HG03103 (cell line): ENCODE measurements at regions not wholly inside any gene's neighbourhood (a gene's known extent, or its start where the extent isn't known, plus 50 kb on each side); places are given as distances from the start of the nearest gene placed in this dataset.

Source experiments
- ATAC-seq: cut with Tn5 transposase; IDR thresholded peaks from one replicate; pipeline ENCODE4 v1.9.1; 2021; ENCODE audit warnings: low read depth; ENCODE audit not compliant: unreplicated experiment

DNA sequence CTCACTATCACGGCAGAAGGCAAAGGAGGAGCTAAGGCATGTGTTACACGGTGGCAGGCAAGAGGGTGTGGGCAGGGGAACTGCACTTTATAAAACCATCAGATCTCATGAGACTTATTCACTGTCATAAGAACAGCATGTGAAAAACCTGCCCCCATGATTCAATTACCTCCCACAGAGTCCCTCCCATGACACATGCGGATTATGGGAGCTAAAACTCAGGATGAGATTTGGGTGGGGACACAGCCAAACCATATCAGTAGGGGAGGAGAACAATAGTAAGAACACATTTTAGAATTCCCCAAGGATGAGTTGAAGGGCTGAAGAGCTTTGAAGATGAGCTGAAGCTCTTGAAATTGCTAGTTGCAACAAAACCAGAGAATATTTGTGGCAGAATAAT lies 287.9 kb downstream of the SMARCA2 start:
- no peak for ATAC-seq

DNA sequence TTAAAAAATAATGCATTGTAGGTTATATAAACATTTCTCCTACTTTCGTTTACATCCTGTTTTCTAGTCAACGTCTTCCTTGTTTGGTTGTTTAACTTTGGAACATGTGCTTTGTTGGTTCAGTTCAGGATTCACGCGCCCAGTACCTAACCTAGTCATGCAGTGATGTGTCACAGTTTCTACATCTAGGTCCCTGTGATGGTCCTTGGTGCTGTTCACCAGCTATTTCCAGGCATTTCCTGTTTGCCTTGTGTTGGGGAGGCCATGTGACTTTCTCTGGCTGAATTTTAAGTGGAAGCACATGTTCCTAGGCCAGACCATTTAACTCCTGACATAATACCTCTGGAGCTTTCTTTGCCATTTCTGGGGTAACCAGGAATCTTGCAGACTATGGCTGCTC lies 292.3 kb downstream of the SMARCA2 start:
- no peak for ATAC-seq

DNA sequence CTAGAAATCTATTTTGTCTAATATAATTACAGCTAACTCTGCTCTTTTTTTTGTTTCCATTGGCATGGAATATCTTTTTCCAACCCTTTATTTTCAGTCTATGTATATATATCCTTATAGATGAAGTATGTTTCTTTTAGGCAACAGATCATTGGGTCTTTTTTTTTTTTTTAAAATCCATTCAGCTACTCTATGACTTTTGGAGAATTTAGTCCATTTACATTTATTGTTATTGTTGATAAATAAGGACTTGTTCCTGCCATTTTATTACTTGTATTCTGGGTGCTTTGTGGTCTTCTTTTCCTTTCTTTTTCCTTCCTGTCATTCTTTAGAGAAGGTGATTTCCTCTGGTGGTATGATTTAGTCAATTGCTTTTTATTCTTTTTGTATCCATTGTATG lies 296.8 kb downstream of the SMARCA2 start:
- ATAC-seq: no peak

DNA sequence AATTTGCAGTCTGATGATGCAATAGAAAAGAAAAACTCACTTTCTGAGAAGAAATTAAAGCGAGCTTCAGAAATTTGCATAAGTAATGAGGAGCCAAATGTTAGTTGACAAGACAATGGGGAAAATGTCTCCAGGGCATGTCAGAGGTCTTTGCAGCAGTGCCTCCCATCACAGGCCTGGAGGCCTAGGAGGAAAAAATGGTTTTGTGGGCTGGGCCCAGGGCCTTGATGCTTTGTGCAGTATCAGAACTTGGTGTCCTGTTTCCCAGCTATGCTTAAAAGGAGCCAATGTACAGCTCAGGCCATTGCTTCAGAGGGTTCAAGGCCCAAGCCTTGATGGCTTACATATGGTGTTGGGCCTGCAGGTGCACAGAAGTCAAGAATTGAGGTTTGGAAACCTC lies 298.4 kb downstream of the SMARCA2 start:
- ATAC-seq: no peak

DNA sequence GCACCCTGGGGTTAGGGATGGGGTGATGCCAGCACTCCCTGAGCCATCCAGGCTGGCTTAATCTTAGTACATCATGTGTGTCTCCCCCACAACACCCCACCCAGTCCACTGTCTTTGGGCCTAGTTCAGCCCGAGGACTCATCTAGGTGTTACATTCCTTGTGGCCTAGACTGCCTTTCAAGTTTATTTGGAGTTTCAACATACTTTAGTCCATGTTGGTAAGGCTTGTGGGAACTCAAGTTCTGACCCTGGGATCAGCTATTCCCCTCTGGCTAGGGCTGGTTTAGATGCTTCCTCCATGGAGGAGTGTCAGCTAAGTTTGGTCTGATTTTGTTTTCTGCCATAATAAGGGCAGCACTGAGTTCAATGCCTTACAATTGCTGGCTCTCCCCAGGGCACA lies 302.4 kb downstream of the SMARCA2 start:
- ATAC-seq: no peak

DNA sequence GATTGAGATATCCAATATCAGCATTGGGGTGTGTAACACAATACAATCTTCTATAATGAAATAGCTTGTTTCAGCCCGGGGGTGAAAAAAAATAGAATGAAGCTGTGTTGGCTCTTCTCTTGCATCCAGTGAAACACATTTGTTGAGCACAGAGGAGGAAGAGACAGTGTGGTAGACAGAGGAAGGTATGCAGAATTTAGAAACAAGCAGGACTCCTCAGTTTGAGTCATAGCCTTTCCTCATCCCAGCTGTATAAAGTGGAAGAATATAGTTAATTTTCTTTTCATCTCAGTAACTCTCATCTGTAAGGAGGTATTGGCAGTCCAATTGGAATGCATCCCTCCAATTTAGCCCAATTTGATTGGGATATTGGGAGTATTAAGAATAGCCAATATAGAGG lies 302.2 kb upstream of the VLDLR start:
- no peak for ATAC-seq

DNA sequence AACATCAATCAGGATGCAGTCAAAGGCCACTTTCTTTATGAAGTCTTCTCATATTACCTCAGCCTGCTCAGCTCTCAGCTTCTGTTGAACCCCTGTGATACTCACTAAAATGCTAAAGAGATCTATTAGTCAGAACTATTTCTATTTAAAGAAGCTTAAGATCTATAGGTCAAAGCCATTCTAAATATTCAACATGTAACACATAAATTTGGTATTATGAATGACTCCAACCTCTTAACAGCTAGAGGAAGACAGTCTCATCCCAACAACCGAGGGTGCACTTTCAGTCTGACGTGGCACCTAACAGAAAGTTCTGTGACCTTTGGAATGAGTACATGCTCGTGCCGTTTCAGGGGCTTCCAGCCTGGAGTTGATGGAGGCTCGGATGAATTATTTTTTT lies 301.5 kb upstream of the VLDLR start:
- ATAC-seq: no peak

DNA sequence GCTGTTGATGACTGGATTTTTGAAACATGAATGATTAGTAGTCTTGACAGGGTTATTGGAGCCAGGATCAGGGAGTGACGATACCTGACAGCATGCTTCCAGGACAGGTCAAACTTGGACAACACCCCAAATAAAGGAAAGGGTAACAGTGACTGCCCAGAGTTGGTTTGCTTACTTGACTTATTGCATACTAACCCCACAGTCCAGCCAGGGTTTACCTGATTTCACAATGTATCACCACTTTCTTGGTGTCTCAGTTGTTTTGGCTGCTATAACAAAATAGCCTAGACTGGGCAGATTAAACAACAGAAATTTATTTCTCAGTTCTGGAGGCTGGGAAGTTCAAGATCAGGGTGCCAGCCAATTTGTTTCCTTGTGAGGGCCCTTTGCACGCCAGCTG lies 301.0 kb upstream of the VLDLR start:
- no peak for ATAC-seq

DNA sequence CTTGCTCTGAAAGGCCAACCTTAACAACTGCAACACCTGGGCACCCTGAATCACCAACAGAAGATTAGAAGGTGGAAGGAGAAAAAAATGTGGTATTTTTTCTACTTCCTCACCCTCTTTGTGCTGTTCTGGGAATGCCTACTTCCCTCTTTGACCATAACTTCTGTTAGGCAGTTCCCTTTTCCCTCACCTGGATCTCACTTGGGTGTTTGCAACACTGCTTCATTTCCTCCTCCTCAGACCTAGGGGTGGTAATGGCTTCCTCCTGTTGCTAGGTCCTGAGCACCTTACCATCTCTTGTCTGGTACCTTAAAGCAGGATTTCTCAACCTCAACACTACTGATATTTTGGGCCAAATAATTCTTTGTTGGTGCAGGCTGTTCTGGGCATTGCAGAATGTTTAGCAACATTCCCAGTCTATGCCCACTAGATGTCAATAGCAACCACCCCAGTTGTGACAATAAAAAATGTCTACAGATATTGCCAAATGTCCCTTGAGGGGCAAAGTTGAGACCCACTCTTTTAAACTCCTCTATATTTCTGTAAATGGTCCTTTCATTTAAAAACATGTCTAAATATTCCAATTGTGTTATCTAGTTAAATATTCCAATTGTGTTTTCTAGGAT lies 300.0 kb upstream of the VLDLR start:
- ATAC-seq: no peak

DNA sequence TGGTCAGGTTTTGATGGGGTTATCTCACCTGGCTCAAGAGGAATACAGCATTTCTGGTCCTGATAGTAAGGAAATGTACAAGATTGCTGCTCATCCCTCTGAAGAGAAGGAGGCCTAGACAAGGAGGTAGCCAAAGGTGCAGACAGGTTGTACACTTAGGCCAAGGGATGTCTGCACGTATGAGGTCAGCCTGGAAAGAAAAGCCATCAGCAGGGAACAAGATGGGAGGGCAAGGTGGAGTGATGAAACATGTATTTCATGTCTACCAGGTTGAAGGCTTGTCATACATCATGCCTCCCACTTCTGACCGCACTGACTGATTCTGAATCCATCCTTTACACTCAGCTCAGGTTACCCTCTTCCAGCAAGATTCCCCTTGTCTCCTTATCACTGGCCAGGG lies 296.8 kb upstream of the VLDLR start:
- ATAC-seq: no peak

DNA sequence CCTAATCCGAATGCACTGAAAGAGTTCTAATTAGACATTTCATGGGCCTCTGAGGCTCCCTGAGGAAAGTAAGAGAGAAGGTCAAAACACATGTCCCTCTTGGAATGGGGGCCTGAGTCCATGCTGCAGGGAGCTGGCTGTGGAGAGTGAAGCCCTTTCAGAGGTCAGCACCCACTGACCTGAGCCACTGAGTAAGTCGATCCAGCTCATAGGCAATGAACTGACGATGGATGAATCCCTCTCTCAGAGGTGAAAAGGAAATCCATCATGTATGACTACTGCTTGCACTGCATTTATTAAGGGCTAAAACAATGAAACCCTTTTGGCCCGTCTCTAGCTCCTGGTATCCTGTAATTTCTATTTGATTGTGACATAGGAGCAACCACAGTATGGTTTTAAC lies 288.9 kb upstream of the VLDLR start:
- no peak for ATAC-seq

DNA sequence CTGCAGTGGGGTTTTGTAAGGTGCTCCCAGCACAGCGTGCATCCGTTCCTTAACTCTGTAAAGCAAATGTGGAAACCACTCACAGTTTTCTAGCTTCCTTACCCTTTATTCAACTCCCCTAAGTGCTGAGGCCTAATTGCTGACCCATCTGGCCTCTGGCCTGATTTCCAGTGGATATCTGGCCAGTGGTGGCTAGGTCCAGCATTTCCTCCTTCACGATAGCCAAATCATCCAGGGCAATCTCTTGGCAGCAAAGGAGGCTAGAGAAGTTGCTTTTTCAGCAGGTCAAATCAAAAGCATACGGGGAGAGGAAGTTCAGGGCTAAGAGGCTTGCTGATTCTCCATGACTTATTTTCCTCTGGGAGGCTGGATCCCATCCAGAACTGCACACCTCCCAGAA lies 286.3 kb upstream of the VLDLR start:
- no peak for ATAC-seq

DNA sequence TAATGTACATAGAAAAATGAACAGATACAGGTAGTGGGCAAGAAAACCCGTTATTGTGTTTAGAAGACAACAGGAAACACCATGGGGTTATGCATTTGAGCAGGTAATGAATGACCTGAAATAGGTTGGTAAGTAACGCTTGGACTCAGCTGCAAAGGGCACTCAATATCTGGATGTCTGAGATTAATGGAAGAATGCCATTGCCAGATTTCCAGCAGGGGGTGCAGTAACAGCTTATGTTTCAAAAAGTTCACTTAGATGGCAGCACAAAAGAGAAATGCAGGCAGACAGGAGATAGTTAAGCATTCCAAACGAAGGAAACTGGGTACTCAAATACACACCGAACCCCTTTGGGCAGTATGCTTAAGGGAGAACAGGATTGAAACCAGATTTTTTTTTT lies 285.5 kb upstream of the VLDLR start:
- ATAC-seq: no peak

DNA sequence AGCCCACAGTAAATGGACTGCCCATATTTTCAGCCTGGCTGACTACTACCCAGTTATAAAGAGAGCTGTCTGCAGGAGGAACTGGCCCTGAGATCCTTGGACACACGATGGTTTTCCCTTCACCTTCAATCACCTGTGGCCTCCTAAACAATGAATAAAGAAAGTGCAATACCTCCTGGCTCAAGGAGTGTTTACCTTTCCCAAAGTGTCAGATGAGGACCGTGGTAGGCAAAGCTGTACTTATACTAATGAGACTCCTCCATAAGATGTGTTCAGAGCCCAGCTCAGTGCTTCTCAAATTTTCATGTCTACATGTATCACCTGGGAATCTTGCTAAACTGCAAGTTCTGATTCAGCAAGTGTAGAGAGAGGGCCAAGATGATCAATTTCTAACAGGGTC lies 284.5 kb upstream of the VLDLR start:
- ATAC-seq: no peak

DNA sequence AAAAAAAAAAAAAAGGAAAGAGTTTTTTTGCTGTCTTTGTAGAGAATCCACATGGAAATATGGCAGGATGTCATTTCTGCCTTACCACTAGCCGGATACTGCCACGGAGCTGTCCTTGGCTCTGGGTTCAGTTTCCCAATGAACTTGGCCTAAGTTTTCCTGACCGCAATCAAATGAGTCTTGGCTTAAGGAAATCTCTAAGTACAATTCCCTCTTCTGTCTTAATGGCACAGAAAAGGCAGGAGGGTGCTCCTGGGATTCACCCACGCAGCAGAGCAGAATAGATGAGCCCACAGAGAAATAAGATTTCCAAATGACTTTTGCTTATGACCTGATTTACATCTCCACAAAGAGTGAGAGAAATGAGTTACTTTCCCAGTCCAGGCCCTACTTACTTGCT lies 284.0 kb upstream of the VLDLR start:
- ATAC-seq: no peak

DNA sequence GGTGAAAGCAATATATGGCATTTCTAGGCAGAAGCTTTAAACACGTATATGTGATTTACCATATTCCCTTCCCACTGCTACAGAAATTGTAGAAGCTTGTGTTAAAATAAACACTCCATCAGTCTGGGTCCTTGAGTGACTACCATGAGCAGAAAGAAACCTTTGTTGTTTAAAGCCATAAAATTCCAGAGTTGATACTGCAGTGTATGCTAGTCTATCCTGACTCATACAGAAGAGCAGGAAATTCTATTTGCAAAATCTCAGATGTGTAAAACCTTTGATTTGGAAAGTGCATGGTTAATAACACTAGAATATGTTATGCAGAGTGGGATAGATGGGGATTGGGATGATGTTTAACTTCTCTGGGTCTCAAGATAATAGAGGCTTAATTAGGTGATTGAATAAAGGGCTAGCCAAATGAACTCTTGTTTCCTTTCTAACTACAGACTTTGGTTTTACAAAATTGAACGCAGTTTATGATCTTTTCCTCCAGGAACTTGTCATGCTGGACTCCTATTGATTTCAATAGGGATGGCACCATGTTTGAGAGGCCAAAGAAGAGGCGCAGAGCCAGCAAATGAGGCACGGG lies 282.7 kb upstream of the VLDLR start:
- no peak for ATAC-seq

DNA sequence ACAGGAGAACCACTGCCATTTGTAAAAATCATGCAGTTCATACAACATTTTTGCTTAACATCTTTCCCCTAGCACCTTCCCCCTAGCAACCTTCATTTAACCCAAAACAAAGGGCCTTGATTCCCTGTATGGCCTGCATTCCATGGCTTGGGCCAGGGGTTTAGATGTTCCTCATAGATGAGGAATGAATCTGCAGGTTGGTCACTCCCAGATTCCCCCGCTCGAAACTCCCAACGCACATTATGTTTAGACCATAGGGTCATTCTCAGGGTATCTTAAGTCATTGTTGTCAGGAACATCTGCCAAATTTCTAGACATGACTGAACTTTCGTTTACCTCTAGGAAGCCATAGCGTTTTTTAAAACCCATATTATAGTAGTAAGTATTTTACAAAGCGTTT lies 282.2 kb upstream of the VLDLR start:
- no peak for ATAC-seq

DNA sequence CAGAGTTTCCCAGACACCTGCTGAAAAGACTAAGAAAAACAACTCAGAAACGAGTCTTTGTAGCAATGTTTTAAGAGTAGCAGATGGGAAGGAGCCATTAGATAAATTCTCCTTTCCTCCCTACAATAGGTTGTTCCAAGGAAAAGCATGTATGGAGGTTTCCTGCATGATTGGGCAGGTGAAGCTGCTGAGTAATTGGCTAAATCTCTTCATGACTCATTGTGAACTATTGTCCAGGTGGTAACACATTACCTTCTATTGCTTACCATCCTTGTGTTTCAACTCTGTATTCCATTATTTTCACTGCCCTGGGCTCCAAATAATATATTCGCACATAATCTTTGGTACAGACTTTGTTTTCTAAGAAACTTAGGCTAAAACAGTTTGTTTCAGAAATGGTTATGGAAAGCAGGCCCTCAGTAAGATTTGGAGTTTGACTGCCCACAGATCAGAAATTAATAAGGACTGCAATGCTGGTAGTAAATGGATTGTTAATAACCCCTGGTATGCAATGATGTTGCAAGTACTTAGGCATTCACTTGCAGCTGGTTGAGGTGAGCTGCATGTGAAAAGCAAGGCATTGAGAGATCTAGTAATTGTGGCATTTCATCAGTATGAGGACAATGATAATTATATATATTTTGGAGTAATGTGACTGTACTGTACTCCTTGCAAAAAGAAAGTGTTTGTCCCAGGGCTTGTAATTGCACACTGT lies 281.4 kb upstream of the VLDLR start:
- ATAC-seq: no peak

DNA sequence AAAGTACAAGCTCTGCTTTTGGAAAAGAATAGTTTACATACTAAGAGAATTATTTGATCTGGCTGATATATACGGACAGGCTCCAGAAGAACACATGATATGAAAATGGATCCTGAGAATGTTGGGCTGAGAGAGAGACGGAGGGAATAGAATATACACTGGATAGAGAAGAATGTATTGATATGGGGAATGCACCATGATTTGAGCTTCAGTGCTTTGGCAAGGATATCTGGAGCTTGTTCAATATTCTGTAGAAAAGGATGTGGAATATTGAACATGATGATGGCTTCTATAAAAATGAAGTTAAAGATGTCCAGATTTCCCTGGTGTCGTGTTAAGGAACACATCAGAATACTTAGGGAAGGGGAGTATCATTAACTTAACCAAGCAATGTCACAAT lies 280.5 kb upstream of the VLDLR start:
- no peak for ATAC-seq

DNA sequence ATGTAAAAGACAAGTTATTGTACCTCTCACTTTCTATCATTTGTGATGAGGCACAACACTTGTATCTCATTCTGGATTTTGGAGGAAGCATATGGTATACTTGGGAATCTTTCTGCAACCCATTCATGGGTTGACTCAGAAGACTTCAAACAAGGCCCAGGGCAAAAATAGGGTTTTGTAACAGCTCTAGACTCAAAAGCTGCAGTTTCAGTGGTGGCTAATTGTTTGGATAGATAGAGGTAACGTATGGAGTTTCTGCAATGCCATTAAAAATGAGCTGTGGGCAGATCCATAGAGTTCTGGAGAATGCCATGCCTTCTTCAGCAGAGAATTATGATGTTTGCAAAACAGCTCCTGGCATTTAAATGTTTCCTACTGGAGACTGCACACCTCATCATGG lies 279.6 kb upstream of the VLDLR start:
- no peak for ATAC-seq

DNA sequence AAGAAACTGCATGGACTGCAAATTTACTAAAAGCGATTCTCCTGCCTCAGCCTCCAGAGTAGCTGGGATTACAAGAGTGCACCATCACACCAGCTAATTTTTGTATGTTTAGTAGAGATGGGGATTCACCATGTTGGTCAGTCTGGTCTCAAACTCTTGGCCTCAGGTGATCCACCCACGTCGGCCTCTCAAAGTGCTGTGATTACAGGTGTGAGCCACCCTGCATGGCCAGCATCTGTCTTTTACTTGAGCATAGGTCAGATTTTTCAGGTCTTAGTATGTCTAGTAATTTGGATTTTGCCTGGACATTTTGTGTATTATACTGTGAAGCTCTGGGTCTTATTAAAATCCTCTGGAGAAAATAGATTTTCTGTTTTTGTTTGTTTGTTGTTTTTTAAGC lies 277.8 kb upstream of the VLDLR start:
- ATAC-seq: no peak

DNA sequence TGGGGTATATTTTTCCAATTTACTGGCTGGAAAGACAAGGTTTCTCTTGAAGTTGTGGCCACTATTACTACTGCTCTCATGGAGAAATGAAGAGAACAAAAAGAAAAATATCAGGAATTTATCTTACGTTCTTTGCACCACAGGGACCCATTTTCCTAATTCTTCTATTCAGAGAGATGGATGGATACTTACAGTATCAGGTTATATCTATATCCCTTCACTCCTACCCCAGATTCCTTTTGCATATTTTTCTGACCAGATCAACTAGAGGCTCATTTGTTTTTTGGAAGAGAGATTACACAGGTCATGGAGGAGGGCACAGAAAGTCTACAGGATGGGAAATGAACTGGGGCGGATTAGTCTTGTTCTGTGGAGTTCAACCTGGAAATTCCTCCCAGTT lies 277.2 kb upstream of the VLDLR start:
- ATAC-seq: no peak
